Activated CD4-positive, alpha-beta T cell treated with anti-CD3 and anti-CD28 coated beads, Interleukin-2, amount 10 ng/mL, durations not matched to agents 7 days and 5 days (primary cell): ENCODE measurements at regions not wholly inside any gene's neighbourhood (a gene's known extent, or its start where the extent isn't known, plus 50 kb on each side); places are given as distances from the start of the nearest gene placed in this dataset.
"Not testable (repeated sequence)": the region's sequence is repeated elsewhere in the genome, so short reads cannot be mapped to it uniquely, and the experiment has no call there.

Experiments used
- CTCF ChIA-PET: fragments of 350-600 bp; sonication (Branson Sonifier 250); formaldehyde crosslinking; loops from one replicate; lab custom pipeline; 2021; ENCODE audit warnings: antibody characterized with exemption; lab: Charles Lee
- POLR2A ChIA-PET: fragments of 350-600 bp; sonication (Branson Sonifier 250); formaldehyde crosslinking; loops from one replicate; lab custom pipeline; 2021; ENCODE audit warnings: antibody characterized with exemption; lab: Charles Lee
- DNase-seq: peaks from one replicate; pipeline ENCODE4 v3.0.0-alpha.2; 2020
- H3K27ac Mint-ChIP-seq: one replicate; pipeline ENCODE4 v1.8.0; 2021; ENCODE audit warnings: mild to moderate bottlenecking, moderate library complexity, mixed read lengths
- H3K27me3 Mint-ChIP-seq: one replicate; pipeline ENCODE4 v1.8.0; 2021; ENCODE audit warnings: mixed read lengths
- H3K36me3 Mint-ChIP-seq: one replicate; pipeline ENCODE4 v1.8.0; 2021; ENCODE audit warnings: low read depth, mixed read lengths
- H3K4me1 Mint-ChIP-seq: one replicate; pipeline ENCODE4 v1.8.0; 2021; ENCODE audit warnings: mixed read lengths
- H3K4me3 Mint-ChIP-seq: one replicate; pipeline ENCODE4 v1.8.0; 2021; ENCODE audit warnings: mild to moderate bottlenecking, moderate library complexity, mixed read lengths
- H3K9me3 Mint-ChIP-seq: one replicate; pipeline ENCODE4 v1.8.0; 2021; ENCODE audit warnings: mixed read lengths

DNA sequence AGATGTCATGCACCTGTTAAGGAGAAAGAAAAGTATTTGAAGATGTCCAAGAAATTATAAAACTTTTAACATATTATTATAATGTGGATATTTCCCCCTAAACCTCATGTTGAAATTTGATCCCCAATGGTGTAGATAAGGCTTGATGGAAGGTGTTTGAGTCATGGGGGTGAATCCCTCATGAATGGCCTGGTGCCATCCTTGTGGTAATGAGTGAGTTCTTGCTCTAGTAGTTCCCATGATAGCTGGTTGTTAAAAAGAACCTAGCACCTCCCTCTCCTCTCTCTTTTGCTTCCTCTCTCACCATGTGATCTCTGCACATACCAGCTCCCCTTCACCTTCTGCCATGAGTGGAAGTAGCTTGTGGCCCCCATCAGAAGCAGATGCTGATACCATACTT, 176.6 kb upstream of the NR3C2 start:
- Mint-ChIP-seq H3K9me3 (no peaks in the 10 kb centered on the region), H3K27ac (no peak overlapping the region), H3K36me3 (no peaks in the 10 kb centered on the region), H3K4me3 (no peak overlapping the region), H3K4me1 (no peaks in the 10 kb centered on the region), H3K27me3 (no peaks in the 10 kb centered on the region)
- ChIA-PET POLR2A (no interaction called here), CTCF (no interaction called here)
- DNase-seq = no peak

DNA sequence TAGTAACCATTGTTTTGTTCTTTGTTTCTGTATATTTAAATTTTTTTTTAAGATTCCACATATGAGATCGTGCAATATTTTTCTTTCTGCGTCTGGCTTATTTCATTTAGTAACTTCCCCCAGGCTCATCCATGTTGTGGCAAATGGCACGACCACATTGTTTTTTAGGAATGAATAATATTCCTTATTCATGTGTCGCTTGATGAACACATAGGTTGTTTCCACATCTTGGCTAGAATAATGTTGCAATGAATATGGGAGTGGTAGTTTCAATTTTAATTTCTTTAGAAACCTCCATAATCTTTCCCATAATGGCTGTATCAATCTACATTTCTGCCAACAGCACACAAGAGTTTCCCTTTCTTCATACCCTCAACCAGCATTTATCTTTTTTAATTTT, 166.8 kb upstream of the NR3C2 start:
- Mint-ChIP-seq H3K9me3 (peaks cover 2% of the 10 kb centered on the region), H3K36me3 (no peaks in the 10 kb centered on the region), H3K27me3 (no peaks in the 10 kb centered on the region), H3K27ac (no peak overlapping the region), H3K4me3 (no peak overlapping the region), H3K4me1 (no peaks in the 10 kb centered on the region)
- POLR2A ChIA-PET = no interaction called here
- DNase-seq = no peak
- CTCF ChIA-PET = no interaction called here

- CTCF ChIA-PET = interaction anchor here (0.6 kb wide), 1 partner anchor 274 kb away, joined by 3 read pairs; no protein-coding TSS in a partner anchor
- POLR2A ChIA-PET, H3K27me3 Mint-ChIP-seq, H3K27ac Mint-ChIP-seq, H3K4me1 Mint-ChIP-seq, DNase-seq, H3K4me3 Mint-ChIP-seq, H3K36me3 Mint-ChIP-seq: not testable (repeated sequence)
- peaks cover 17% of the 10 kb centered on the region for H3K9me3 Mint-ChIP-seq
Observed at GRCh38 chr4:148598418-148599207, 156.4 kb upstream of the NR3C2 start.

DNA sequence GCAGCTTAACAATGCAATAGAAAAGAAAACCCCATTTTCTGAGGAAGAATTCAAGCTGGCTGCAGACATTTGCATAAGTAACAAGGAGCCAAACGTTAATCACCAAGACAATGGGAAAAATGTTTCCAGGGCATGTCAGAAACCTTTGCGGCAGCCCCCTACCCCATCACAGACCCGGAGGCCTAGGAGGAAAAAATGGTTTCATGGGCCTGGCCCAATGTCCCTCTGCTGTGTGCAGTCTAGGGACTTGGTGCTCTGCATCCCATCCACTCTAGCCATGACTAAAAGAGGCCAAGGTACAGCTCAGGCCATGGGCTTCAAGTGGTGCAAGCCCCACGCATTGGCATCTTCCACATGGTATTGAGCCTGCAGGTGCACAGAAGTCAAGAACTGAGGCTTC, 147.0 kb upstream of the NR3C2 start:
- H3K4me3 Mint-ChIP-seq = no peak overlapping the region
- ChIA-PET CTCF (interaction anchor here (0.9 kb wide), 1 partner anchor 33 kb away, joined by 3 read pairs; no protein-coding TSS in a partner anchor), POLR2A (no interaction called here)
- H3K27ac Mint-ChIP-seq = no peak overlapping the region
- H3K9me3 Mint-ChIP-seq = peaks cover 8% of the 10 kb centered on the region
- H3K4me1 Mint-ChIP-seq = no peaks in the 10 kb centered on the region
- H3K36me3 Mint-ChIP-seq = no peaks in the 10 kb centered on the region
- DNase-seq = no peak
- H3K27me3 Mint-ChIP-seq = no peaks in the 10 kb centered on the region

DNA sequence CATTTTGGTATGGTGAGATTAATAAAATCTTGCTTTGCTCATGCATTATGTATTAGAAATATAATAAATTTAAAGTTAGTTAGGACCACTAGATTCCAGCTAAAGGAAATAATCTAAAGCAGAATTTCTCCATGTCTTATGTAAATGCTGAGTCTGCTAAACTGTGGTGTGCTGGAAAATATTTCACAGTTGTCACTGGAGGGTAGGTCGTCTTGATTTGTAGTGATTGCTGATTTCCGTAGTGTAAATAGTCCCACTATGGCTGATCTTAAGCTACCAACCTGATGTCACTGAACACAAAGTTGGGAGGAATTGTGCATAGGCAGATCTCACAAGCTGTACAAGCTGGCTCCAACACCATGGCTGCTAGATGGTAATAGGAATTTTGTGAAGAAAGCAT, 133.4 kb upstream of the NR3C2 start:
- Mint-ChIP-seq H3K36me3 (no peaks in the 10 kb centered on the region), H3K9me3 (no peaks in the 10 kb centered on the region), H3K4me1 (no peaks in the 10 kb centered on the region), H3K4me3 (no peak overlapping the region), H3K27ac (no peak overlapping the region), H3K27me3 (no peaks in the 10 kb centered on the region)
- DNase-seq = no peak
- ChIA-PET POLR2A (no interaction called here), CTCF (no interaction called here)

DNA sequence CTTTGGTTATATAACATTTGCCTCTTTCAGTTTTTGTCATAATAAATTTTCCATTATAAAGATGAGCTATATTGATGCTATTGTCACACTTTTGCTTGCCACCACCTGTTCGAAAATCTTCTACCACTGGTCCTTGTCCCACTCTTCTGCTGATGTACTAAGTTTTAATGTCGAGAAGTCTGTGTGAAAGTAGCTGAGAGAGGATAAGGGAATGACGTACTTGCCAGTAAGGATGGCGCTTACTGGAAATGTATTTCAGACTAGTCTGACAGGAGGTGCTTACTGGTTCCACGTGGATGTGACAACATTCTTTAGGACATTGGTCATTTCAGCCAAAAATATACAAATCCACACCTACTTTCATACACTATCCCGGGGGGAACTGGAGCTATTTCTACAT, 132.7 kb upstream of the NR3C2 start:
- DNase-seq = no peak
- Mint-ChIP-seq H3K27ac (no peak overlapping the region), H3K9me3 (no peaks in the 10 kb centered on the region), H3K4me1 (no peaks in the 10 kb centered on the region), H3K27me3 (no peaks in the 10 kb centered on the region), H3K4me3 (no peak overlapping the region), H3K36me3 (no peaks in the 10 kb centered on the region)
- CTCF ChIA-PET = no interaction called here
- POLR2A ChIA-PET = no interaction called here

DNA sequence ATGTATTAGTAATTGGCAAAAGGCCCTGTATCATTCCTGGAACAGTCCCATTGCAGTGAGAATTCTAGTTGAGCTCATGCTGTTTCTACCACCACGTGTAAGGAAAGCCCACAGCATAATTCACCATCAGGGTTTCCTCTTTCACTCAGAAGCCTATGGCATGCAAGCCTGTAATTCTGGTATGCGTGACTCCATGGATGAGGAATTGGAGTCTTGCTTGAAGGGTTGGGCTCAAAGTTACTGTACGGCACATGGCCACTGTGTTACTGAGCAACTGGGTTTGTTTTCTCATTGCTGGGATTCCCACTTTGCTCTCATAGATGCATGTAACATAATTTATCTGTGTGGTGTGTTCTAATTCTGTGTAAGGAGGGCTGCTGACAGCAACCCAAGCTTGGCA, 132.3 kb upstream of the NR3C2 start:
- Mint-ChIP-seq H3K9me3 (peaks cover 3% of the 10 kb centered on the region), H3K4me3 (no peak overlapping the region), H3K27ac (no peak overlapping the region), H3K4me1 (no peaks in the 10 kb centered on the region), H3K27me3 (no peaks in the 10 kb centered on the region), H3K36me3 (no peaks in the 10 kb centered on the region)
- DNase-seq = no peak
- ChIA-PET POLR2A (no interaction called here), CTCF (no interaction called here)

DNA sequence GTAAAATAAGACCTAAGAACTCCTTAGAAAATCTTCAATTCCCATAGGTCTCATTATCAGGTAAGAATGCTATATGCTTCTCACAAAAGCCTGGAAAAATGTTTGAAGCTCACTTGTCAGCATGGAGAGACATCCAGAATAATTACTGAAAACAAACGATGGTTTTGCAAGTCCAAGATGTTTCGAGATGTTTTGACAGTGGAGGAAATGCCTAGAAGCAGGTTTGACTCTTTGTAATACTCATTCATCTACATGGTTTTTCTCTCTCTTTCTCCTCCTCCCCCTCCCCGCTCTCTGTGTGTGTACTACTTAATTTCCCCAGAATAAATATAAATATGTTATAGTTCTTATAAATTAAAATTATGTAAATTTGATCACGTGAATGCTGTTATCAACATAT, 131.9 kb upstream of the NR3C2 start:
- no peaks in the 10 kb centered on the region for H3K36me3 Mint-ChIP-seq
- H3K4me1 Mint-ChIP-seq = no peaks in the 10 kb centered on the region
- H3K9me3 Mint-ChIP-seq = peaks cover 5% of the 10 kb centered on the region
- H3K27ac Mint-ChIP-seq = no peak overlapping the region
- H3K27me3 Mint-ChIP-seq = no peaks in the 10 kb centered on the region
- POLR2A ChIA-PET = no interaction called here
- H3K4me3 Mint-ChIP-seq = no peak overlapping the region
- CTCF ChIA-PET = no interaction called here
- DNase-seq = no peak

GRCh38 chr4:148573296-148573695, 131.1 kb upstream of the NR3C2 start:
- H3K4me1 Mint-ChIP-seq = no peaks in the 10 kb centered on the region
- no peaks in the 10 kb centered on the region for H3K27me3 Mint-ChIP-seq
- H3K36me3 Mint-ChIP-seq = no peaks in the 10 kb centered on the region
- no peak for DNase-seq
- POLR2A ChIA-PET = no interaction called here
- CTCF ChIA-PET = no interaction called here
- peaks cover 7% of the 10 kb centered on the region for H3K9me3 Mint-ChIP-seq
- no peak overlapping the region for H3K4me3 Mint-ChIP-seq
- no peak overlapping the region for H3K27ac Mint-ChIP-seq

GRCh38 chr4:148565801-148566200, 123.6 kb upstream of the NR3C2 start:
- POLR2A ChIA-PET = interaction anchor here (0.6 kb wide), 1 partner anchor 29 kb away, joined by 5 read pairs; no protein-coding TSS in a partner anchor
- CTCF ChIA-PET = no interaction called here
- Mint-ChIP-seq H3K4me3 (no peak overlapping the region), H3K9me3 (peaks cover 7% of the 10 kb centered on the region), H3K36me3 (no peaks in the 10 kb centered on the region), H3K27me3 (no peaks in the 10 kb centered on the region), H3K4me1 (no peaks in the 10 kb centered on the region), H3K27ac (no peak overlapping the region)
- DNase-seq = no peak

DNA sequence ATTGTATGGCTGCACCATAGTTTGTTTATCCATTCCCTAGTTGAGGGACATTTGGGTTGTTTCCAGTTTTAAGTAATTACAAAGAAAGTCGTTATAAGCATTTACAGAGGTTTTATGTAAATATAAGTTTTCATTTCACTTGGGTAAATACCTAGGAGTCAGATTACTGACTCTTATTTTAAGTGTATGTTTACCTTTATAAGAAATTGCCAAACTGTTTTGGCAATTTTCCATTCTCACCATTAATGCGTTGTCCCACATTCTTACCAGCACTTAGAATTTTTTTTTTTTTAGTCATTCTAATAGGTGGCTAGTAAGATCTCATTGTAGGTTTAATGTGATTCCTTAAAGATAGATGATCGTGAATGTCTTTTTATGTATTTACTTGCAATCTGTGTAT, 121.5 kb upstream of the NR3C2 start:
- H3K27me3 Mint-ChIP-seq = no peaks in the 10 kb centered on the region

DNA sequence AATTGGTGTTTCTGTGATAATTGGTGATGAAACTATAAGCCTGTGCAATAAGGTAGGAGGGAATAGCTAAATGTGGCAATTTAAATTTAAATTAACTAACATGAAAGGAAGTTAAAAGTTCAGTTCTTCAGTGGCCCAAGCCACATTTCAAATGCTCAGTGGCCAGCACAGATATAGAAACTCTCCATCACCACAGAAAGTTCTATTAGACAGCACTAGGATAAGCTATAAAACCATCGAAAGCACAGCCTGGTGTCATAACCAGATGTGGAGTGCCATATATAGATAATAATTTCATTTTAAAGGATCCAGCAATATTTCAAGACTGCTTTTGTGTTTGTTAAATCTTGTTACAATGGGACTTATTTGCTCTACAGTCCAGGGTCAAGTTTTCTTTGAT, 119.3 kb upstream of the NR3C2 start:
- CTCF ChIA-PET = no interaction called here
- no peak for DNase-seq
- Mint-ChIP-seq H3K36me3 (no peaks in the 10 kb centered on the region), H3K27me3 (no peaks in the 10 kb centered on the region), H3K27ac (no peak overlapping the region), H3K4me3 (no peak overlapping the region), H3K9me3 (no peaks in the 10 kb centered on the region), H3K4me1 (no peaks in the 10 kb centered on the region)
- POLR2A ChIA-PET = no interaction called here

More for the DNA sequence above, 121.5 kb upstream of the NR3C2 start:
- Mint-ChIP-seq H3K4me3 (no peak overlapping the region), H3K4me1 (no peaks in the 10 kb centered on the region), H3K27ac (no peak overlapping the region), H3K36me3 (no peaks in the 10 kb centered on the region), H3K9me3 (no peaks in the 10 kb centered on the region)
- DNase-seq = no peak
- POLR2A ChIA-PET = no interaction called here
- CTCF ChIA-PET = no interaction called here

DNA sequence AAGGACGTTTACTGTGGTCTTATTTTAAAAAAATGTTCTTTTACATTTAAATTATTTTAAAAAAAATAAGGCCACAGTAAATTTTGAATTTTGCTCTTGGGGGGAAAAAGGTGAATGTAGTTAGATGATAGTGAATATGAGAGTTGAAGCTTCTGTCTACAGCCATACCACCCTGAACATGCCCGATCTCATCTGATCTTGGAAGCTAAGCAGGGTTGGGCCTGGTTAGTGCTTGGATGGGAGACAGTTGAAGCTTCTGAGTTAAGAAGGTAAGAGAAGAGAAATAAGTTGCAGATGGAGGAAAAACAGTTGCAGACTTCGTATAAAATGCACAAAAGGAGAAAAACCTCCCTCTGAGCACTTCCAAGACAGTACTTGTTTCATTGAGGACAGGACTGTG, 115.6 kb upstream of the NR3C2 start:
- ChIA-PET CTCF (no interaction called here), POLR2A (no interaction called here)
- H3K4me3 Mint-ChIP-seq = no peak overlapping the region
- no peaks in the 10 kb centered on the region for H3K27me3 Mint-ChIP-seq
- H3K4me1 Mint-ChIP-seq = no peaks in the 10 kb centered on the region
- no peaks in the 10 kb centered on the region for H3K36me3 Mint-ChIP-seq
- H3K27ac Mint-ChIP-seq = no peak overlapping the region
- H3K9me3 Mint-ChIP-seq = no peaks in the 10 kb centered on the region
- DNase-seq = no peak

GRCh38 chr4:148550788-148551187, 108.6 kb upstream of the NR3C2 start:
- H3K4me1 Mint-ChIP-seq = no peaks in the 10 kb centered on the region
- H3K27me3 Mint-ChIP-seq = no peaks in the 10 kb centered on the region
- no peak for DNase-seq
- H3K36me3 Mint-ChIP-seq = no peaks in the 10 kb centered on the region
- CTCF ChIA-PET = no interaction called here
- POLR2A ChIA-PET = no interaction called here
- no peak overlapping the region for H3K4me3 Mint-ChIP-seq
- H3K9me3 Mint-ChIP-seq = no peaks in the 10 kb centered on the region
- H3K27ac Mint-ChIP-seq = no peak overlapping the region
